Mucosa of descending colon (tissue), 3 donors: ENCODE measurements at regions not wholly inside any gene's neighbourhood (a gene's known extent, or its start where the extent isn't known, plus 50 kb on each side); places are given as distances from the start of the nearest gene placed in this dataset.

Experiments
- ATAC-seq: fragments of 200-7000 bp; cut with Tn5 transposase; one replicate; pipeline ENCODE4 v1.9.1; 2020; ENCODE audit warnings: mild to moderate bottlenecking, moderate library complexity
- DNase-seq, 3 donors: peaks; one replicate each; pipeline ENCODE4 v3.0.0-alpha.2; 2020
- H3K36me3 ChIP-seq: fragments of 200-600 bp; one replicate; pipeline ENCODE4 v1.8.0; 2021; ENCODE audit warnings: low read depth, mild to moderate bottlenecking
- H3K4me1 ChIP-seq: fragments of 200-600 bp; one replicate; pipeline ENCODE4 v1.8.0; 2021; ENCODE audit warnings: low read depth, mild to moderate bottlenecking
- H3K4me3 ChIP-seq: fragments of 200-600 bp; one replicate; pipeline ENCODE4 v1.8.0; 2021; ENCODE audit warnings: mild to moderate bottlenecking
- H3K9me3 ChIP-seq: fragments of 200-600 bp; one replicate; pipeline ENCODE4 v1.8.0; 2021; ENCODE audit warnings: mild to moderate bottlenecking
- intact Hi-C, 2 donors: fragments of 100-400 bp; cut with DNase I in 1 of 2; cut with micrococcal nuclease in 1 of 2; formaldehyde crosslinking; loops; one replicate each; pipeline versions ENCODE4 v1.11.0 to v1.11.1; 2022; cut with DNase I, micrococcal nuclease
- TF ChIP-seq, protein P1 (sequence below): fragments of 200-600 bp; IDR thresholded peaks from one replicate; pipeline ENCODE4 v1.8.0; 2022; ENCODE audit warnings: antibody characterized with exemption, mild to moderate bottlenecking
- donor health status: DM: no; HTN: no; CAD: no; lungs with moderate emphysema.
- donor health status: DM: no; HTN: no; CAD: no.
- donor health status: DM: no; HTN: yes; CAD: no.

DNA sequence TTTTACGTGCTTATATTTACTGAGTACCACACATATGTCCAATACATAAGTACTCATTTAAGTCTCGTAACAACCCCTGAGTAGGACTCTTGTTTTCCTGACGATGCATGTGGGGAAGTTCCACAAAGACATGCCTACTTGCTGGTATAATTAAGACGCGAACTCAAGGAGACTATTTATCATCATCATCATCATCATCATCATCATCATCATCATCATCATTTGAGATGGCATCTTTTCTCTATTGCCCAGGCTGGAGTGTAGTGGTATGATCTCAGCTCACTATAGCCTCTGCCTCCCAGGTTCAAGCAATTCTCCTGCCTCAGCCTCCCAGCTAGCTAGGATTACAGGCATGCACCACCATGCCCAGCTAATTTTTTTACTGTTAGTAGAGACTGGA lies 809.9 kb upstream of the EEF2KMT start:
- H3K4me3 ChIP-seq: no peak overlapping the region
- DNase-seq (no peak), ATAC-seq (no peak)
- TF ChIP-seq, protein P1, sequence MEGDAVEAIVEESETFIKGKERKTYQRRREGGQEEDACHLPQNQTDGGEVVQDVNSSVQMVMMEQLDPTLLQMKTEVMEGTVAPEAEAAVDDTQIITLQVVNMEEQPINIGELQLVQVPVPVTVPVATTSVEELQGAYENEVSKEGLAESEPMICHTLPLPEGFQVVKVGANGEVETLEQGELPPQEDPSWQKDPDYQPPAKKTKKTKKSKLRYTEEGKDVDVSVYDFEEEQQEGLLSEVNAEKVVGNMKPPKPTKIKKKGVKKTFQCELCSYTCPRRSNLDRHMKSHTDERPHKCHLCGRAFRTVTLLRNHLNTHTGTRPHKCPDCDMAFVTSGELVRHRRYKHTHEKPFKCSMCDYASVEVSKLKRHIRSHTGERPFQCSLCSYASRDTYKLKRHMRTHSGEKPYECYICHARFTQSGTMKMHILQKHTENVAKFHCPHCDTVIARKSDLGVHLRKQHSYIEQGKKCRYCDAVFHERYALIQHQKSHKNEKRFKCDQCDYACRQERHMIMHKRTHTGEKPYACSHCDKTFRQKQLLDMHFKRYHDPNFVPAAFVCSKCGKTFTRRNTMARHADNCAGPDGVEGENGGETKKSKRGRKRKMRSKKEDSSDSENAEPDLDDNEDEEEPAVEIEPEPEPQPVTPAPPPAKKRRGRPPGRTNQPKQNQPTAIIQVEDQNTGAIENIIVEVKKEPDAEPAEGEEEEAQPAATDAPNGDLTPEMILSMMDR: no peak
- intact Hi-C loops: no loop called here
- no peaks in the 10 kb centered on the region for H3K36me3 ChIP-seq
- H3K4me1 ChIP-seq: no peaks in the 10 kb centered on the region
- no peaks in the 10 kb centered on the region for H3K9me3 ChIP-seq

DNA sequence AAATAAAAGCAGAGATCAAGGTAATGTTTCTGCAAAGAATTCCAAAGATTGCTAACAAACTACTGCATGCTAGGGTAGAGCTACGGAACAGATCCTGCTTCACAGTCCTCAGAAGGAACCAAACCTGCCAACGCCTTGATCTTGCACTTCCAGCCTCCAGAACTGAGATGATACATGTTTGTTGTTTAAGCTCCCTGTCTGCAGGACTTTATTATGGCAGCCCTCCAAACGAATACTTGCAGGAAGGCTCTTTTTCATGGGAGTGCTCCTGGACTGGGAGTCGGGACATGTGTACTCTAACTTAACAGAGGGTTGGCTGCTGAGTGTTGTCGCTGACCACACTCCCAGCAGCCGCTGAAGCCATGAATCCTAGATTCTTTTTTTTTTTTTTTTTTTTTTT lies 808.8 kb upstream of the EEF2KMT start:
- no peak overlapping the region for H3K4me3 ChIP-seq
- no peaks in the 10 kb centered on the region for H3K36me3 ChIP-seq
- no peak for DNase-seq
- ATAC-seq: no peak
- TF ChIP-seq, protein P1: no peak
- H3K9me3 ChIP-seq: no peaks in the 10 kb centered on the region
- intact Hi-C loops: no loop called here
- no peaks in the 10 kb centered on the region for H3K4me1 ChIP-seq

DNA sequence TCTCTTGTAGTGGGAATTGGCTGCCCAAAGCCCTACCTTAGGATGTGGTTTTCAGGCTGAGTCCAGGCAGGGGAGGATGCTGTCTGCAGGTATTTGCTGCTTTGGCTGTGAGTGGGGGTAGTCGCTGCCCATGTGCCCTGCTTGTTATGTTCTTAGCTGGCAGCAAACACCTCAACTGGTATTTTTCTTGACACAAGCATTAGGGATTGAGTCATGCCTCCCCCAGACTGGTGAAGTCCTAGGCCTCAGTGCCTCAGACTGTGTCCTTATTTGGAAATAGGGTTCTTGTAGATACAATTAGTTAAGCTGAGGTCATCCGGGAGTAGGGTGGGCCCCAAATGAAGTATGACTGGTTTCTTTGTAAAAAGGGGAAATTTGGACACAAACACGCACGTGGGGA lies 808.3 kb upstream of the EEF2KMT start:
- intact Hi-C loops: no loop called here
- Histone ChIP-seq H3K9me3 (no peaks in the 10 kb centered on the region), H3K36me3 (no peaks in the 10 kb centered on the region), H3K4me1 (no peaks in the 10 kb centered on the region), H3K4me3 (no peak overlapping the region)
- ATAC-seq (no peak), DNase-seq (no peak)
- TF ChIP-seq, protein P1: no peak

DNA sequence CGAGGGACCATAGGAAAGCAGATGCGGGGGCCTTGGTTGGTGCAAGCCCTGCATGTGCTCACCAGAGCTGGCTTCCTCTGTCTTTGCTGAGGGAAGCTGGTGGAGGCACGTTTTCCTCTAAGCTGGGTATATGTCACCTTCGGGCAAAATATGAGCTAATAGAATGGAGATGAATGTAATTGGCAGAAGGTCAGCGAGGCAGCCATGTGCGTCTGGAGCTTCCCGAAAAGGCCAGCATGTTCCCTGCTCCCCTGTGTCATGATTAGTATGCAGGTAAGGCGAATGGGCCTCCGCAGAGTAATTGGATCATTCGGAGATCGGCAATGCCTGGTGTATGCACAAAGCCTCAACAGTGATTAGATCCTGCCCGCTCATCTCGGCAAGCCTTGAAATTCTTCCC lies 806.2 kb upstream of the EEF2KMT start:
- no peaks in the 10 kb centered on the region for H3K4me1 ChIP-seq
- no peaks in the 10 kb centered on the region for H3K36me3 ChIP-seq
- intact Hi-C loops: no loop called here
- TF ChIP-seq, protein P1: no peak
- no peak overlapping the region for H3K4me3 ChIP-seq
- DNase-seq (no peak), ATAC-seq (no peak)
- H3K9me3 ChIP-seq: no peaks in the 10 kb centered on the region

DNA sequence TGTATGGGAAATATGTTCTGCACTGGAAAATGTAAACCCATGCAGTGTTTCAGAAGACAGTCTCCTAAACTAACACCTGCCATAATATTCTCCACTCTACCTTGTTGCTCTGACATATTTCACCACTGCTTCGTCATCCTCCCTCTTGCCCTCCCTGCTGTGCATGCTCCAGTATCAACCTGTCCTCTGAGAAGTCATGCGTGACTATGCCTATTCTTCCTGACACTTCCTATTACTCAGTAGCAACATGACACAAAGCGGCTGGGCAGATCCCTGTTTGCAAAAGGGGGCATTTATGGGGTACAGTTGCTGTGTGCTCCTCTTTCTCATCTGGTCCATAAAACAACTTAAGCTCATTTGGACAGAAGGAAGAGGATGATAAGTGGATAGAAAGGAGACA lies 805.6 kb upstream of the EEF2KMT start:
- no peaks in the 10 kb centered on the region for H3K4me1 ChIP-seq
- TF ChIP-seq, protein P1: no peak
- H3K36me3 ChIP-seq: no peaks in the 10 kb centered on the region
- intact Hi-C loops: no loop called here
- ATAC-seq (no peak), DNase-seq (no peak)
- no peaks in the 10 kb centered on the region for H3K9me3 ChIP-seq
- no peak overlapping the region for H3K4me3 ChIP-seq

DNA sequence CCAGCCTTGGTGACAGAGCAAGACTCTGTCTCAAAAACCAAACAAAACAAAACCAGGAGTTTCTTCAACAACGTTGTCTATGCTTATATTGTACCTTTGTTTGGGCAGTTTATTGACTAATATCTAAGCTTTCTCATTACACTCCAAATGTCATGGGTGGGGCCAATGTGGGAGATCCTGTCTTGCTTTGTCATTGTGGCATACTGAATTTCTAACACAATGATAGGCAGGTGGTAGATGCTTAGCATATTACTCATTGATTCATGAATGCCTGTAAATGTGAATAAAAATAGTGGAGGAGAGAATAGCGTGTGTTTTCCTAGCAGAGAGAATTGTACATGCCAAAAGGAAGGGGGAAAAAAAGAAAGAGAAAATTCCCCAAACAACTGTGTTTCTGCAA lies 802.5 kb upstream of the EEF2KMT start:
- TF ChIP-seq, protein P1: no peak
- no peaks in the 10 kb centered on the region for H3K36me3 ChIP-seq
- H3K9me3 ChIP-seq: no peaks in the 10 kb centered on the region
- ATAC-seq: no peak
- intact Hi-C loops: no loop called here
- DNase-seq: no peak
- no peak overlapping the region for H3K4me3 ChIP-seq
- no peaks in the 10 kb centered on the region for H3K4me1 ChIP-seq
